HepG2 (cell line): ENCODE measurements at regions not wholly inside any gene's neighbourhood (a gene's known extent, or its start where the extent isn't known, plus 50 kb on each side); places are given as distances from the start of the nearest gene placed in this dataset.

ENCODE experiments used
- ATAC-seq: fragments of 200-7000 bp; cut with Tn5 transposase; 3 replicates; pipeline ENCODE4 v1.9.1; 2020; ENCODE audit warnings: mild to moderate bottlenecking, moderate library complexity
- BruUV-seq: library from RNA; stranded (reverse); fragments of 400-500 nt; replicated peaks from 2 replicates; lab custom pipeline; 2021; lab: Mats Ljungman, UMichigan
- CTCF ChIA-PET: fragments of 300-600 bp; formaldehyde crosslinking; extraction: SDS; loops from one replicate; lab custom pipeline; 2021; ENCODE audit warnings: low total read pairs, inconsistent platforms, low intra/inter-chr PET ratio; lab: Yijun Ruan, JAX
- POLR2A ChIA-PET: fragments of 350-600 bp; sonication (Branson Sonifier 250); formaldehyde crosslinking; loops from one replicate; lab custom pipeline; 2020; ENCODE audit warnings: antibody characterized with exemption, inconsistent platforms; lab: Yijun Ruan, JAX
- DNase-seq: peaks from one replicate; pipeline ENCODE4 v3.0.0-alpha.2; 2015; ENCODE audit warnings: low spot score
- FAIRE-seq: peaks from 3 replicates; lab custom pipeline; 2011; peaks lifted over from hg19 to GRCh38; lab: Jason Lieb, UNC
- H2AFZ ChIP-seq: one replicate; pipeline ENCODE4 v1.6.1; 2011; ENCODE audit warnings: low read length, inconsistent platforms
- H3K27ac ChIP-seq: fragments of 300-600 bp; 3 replicates; pipeline ENCODE4 v1.8.0; 2011; ENCODE audit warnings: mixed run types, mild to moderate bottlenecking, mixed read lengths, low read length, inconsistent platforms; ENCODE audit not compliant: insufficient read depth; ENCODE audit errors: extremely low read length
- H3K27me3 ChIP-seq, 2 experiments: fragments of 200-600 bp in 1 of 2; 2 replicates in 1 of 2; 3 replicates in 1 of 2; pipeline versions ENCODE4 v1.6.0 to v1.8.0; 2011; ENCODE audit warnings: low read length in 2 of 2, mild to moderate bottlenecking in 2 of 2, moderate library complexity in 2 of 2, inconsistent platforms in 1 of 2; ENCODE audit not compliant: insufficient read depth in 2 of 2, control insufficient read depth in 1 of 2
- H3K36me3 ChIP-seq, 2 experiments: fragments of 200-600 bp in 1 of 2; replicated peaks in 1 of 2; 2 replicates in 1 of 2; 3 replicates in 1 of 2; pipeline versions ENCODE4 v1.5.1 to v1.8.0; 2011; ENCODE audit warnings: low read length in 2 of 2, inconsistent platforms in 1 of 2; ENCODE audit not compliant: insufficient read depth in 2 of 2, control insufficient read depth in 1 of 2
- H3K4me1 ChIP-seq: 2 replicates; pipeline ENCODE4 v1.5.1; 2012; ENCODE audit warnings: low read length, inconsistent platforms; ENCODE audit not compliant: insufficient read depth
- H3K4me2 ChIP-seq: 2 replicates; pipeline ENCODE4 v1.6.0; 2011; ENCODE audit warnings: low read depth, low read length, inconsistent platforms
- H3K4me3 ChIP-seq, 3 experiments: fragments of 200-600 bp in 1 of 3; sonication (generic), shearing (Covaris generic) in 1 of 3; replicated peaks in 1 of 3; 2 replicates each; pipeline ENCODE4 v1.5.1; 2011 to 2016; ENCODE audit warnings: low read length in 3 of 3, inconsistent platforms in 2 of 3, low read depth in 2 of 3, mild to moderate bottlenecking in 2 of 3, control low read depth in 1 of 3, mixed read lengths in 1 of 3; ENCODE audit not compliant: insufficient read depth in 1 of 3
- H3K79me2 ChIP-seq: one replicate; pipeline ENCODE4 v1.6.1; 2011; ENCODE audit warnings: low read length, inconsistent platforms; ENCODE audit not compliant: insufficient read depth
- H3K9ac ChIP-seq: 2 replicates; pipeline ENCODE4 v1.6.0; 2011; ENCODE audit warnings: mild to moderate bottlenecking, low read depth, low read length, inconsistent platforms; ENCODE audit not compliant: insufficient read depth
- H3K9me3 ChIP-seq: 2 replicates; pipeline ENCODE4 v1.5.1; 2012; ENCODE audit warnings: mild to moderate bottlenecking, low read length
- H4K20me1 ChIP-seq: 2 replicates; pipeline ENCODE4 v1.6.0; 2011; ENCODE audit warnings: inconsistent platforms, mild to moderate bottlenecking, low read length, moderate library complexity; ENCODE audit not compliant: insufficient read depth
- CHD4 ChIP-seq: fragments of 200-600 bp; sonication (generic); IDR thresholded peaks from 2 replicates; pipeline ENCODE4 v1.7.0; 2017; ENCODE audit warnings: mild to moderate bottlenecking, low read length, borderline replicate concordance
- FOXA3 ChIP-seq: IDR thresholded peaks from 2 replicates; pipeline ENCODE4 v1.6.1; 2016; ENCODE audit warnings: missing genetic modification reagents, missing compliant biosample characterization
- GATAD1 ChIP-seq: IDR thresholded peaks from 2 replicates; pipeline ENCODE4 v1.6.1; 2016; ENCODE audit warnings: missing genetic modification reagents, missing compliant biosample characterization
- KLF16 ChIP-seq, 2 experiments: sonication (generic) in 1 of 2; formaldehyde crosslinking in 1 of 2; IDR thresholded peaks; 2 replicates each; pipeline versions ENCODE4 v1.6.1 to v1.8.0; 2016 to 2023; ENCODE audit warnings: missing genetic modification reagents in 2 of 2, missing compliant biosample characterization in 1 of 2
- MTF2 ChIP-seq: sonication (generic); formaldehyde crosslinking; IDR thresholded peaks from 2 replicates; pipeline ENCODE4 v1.5.0; 2020; ENCODE audit warnings: missing genetic modification reagents, borderline replicate concordance
- NFE2 ChIP-seq: sonication (generic); formaldehyde crosslinking; IDR thresholded peaks from 2 replicates; pipeline ENCODE4 v1.4.0; 2020; ENCODE audit warnings: missing genetic modification reagents
- RFX3 ChIP-seq: IDR thresholded peaks from 2 replicates; pipeline ENCODE4 v1.6.1; 2016; ENCODE audit warnings: missing biosample characterization, missing genetic modification reagents
- ZSCAN21 ChIP-seq: sonication (generic); formaldehyde crosslinking; IDR thresholded peaks from 2 replicates; pipeline ENCODE4 v1.8.0; 2022; ENCODE audit warnings: mild to moderate bottlenecking, missing genetic modification reagents, moderate library complexity, borderline replicate concordance
- in situ Hi-C: cut with HindIII; loops from 2 replicates; pipeline ENCODE4 v1.10.0; 2017; ENCODE audit warnings: low pct_unique_long_range_greater_than_20kb; ENCODE audit not compliant: extremely low pct_ligation_motif_present
- intact Hi-C: fragments of 100-400 bp; cut with micrococcal nuclease; formaldehyde crosslinking; loops from one replicate; pipeline ENCODE4 v1.10.0; 2022; ENCODE audit not compliant: unreplicated experiment
- TF ChIP-seq, protein P1 (sequence below): sonication (generic); formaldehyde crosslinking; IDR thresholded peaks from 2 replicates; pipeline ENCODE4 v1.4.0; 2020; ENCODE audit warnings: missing genetic modification reagents
- TF ChIP-seq, protein P2 (sequence below): sonication (generic); formaldehyde crosslinking; IDR thresholded peaks from 2 replicates; pipeline ENCODE4 v1.4.0; 2020; ENCODE audit warnings: mild to moderate bottlenecking, missing genetic modification reagents, borderline replicate concordance
- TF ChIP-seq, protein P3 (sequence below): sonication (generic); formaldehyde crosslinking; conservative IDR thresholded peaks from 2 replicates; pipeline ENCODE4 v1.4.0; 2020; ENCODE audit warnings: missing genetic modification reagents

DNA sequence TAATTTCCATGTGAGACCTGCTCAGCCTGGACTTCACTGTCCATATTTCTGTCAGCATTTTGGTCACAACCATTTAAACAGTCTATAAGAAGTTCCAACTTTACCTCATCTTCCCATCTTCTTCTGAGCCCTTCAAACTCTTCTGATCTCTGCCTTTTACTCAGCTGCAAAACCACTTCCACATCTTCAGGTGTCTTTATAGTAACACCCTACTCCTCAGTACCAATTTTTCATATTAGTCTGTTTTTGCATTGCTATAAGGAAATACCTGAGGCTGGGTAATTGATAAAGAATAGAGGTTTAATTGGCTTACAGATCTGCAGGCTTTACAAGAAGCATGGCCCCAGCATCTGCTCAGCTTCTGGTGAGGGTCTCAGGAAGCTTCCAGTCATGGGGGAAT lies 1648.9 kb upstream of the SLC10A2 start:
- ChIA-PET POLR2A (no interaction called here), CTCF (no interaction called here)
- FAIRE-seq (no peak), ATAC-seq (no peak), DNase-seq (no peak)
- Histone ChIP-seq H3K9me3 (peaks cover 71% of the 10 kb centered on the region), H3K27ac (no peak overlapping the region), H3K4me2 (no peak overlapping the region), H4K20me1 (no peaks in the 10 kb centered on the region), H2AFZ (no peak overlapping the region), H3K9ac (no peak overlapping the region), H3K79me2 (no peaks in the 10 kb centered on the region), H3K36me3 (no peaks in the 10 kb centered on the region), H3K4me1 (no peaks in the 10 kb centered on the region), H3K4me3 (no peak overlapping the region), H3K27me3 (no peaks in the 10 kb centered on the region)
- intact Hi-C loops (no loop called here), in situ Hi-C loops (no loop called here)
- TF ChIP-seq, protein P1, sequence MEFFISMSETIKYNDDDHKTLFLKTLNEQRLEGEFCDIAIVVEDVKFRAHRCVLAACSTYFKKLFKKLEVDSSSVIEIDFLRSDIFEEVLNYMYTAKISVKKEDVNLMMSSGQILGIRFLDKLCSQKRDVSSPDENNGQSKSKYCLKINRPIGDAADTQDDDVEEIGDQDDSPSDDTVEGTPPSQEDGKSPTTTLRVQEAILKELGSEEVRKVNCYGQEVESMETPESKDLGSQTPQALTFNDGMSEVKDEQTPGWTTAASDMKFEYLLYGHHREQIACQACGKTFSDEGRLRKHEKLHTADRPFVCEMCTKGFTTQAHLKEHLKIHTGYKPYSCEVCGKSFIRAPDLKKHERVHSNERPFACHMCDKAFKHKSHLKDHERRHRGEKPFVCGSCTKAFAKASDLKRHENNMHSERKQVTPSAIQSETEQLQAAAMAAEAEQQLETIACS = no peak
- TF ChIP-seq GATAD1 (CRISPR knock-in tag) (no peak), KLF16 (CRISPR knock-in tag; IDR thresholded peaks at IDR 0.05) (no peak), RFX3 (CRISPR knock-in tag) (no peak), ZSCAN21 (CRISPR knock-in tag) (no peak), FOXA3 (no peak), NFE2 (CRISPR knock-in tag) (no peak), MTF2 (CRISPR knock-in tag) (no peak), CHD4 (no peak)
- TF ChIP-seq, protein P2, sequence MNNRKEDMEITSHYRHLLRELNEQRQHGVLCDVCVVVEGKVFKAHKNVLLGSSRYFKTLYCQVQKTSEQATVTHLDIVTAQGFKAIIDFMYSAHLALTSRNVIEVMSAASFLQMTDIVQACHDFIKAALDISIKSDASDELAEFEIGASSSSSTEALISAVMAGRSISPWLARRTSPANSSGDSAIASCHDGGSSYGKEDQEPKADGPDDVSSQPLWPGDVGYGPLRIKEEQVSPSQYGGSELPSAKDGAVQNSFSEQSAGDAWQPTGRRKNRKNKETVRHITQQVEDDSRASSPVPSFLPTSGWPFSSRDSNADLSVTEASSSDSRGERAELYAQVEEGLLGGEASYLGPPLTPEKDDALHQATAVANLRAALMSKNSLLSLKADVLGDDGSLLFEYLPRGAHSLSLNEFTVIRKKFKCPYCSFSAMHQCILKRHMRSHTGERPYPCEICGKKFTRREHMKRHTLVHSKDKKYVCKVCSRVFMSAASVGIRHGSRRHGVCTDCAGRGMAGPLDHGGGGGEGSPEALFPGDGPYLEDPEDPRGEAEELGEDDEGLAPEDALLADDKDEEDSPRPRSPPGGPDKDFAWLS (CRISPR knock-in tag) = no peak
- TF ChIP-seq, protein P3, sequence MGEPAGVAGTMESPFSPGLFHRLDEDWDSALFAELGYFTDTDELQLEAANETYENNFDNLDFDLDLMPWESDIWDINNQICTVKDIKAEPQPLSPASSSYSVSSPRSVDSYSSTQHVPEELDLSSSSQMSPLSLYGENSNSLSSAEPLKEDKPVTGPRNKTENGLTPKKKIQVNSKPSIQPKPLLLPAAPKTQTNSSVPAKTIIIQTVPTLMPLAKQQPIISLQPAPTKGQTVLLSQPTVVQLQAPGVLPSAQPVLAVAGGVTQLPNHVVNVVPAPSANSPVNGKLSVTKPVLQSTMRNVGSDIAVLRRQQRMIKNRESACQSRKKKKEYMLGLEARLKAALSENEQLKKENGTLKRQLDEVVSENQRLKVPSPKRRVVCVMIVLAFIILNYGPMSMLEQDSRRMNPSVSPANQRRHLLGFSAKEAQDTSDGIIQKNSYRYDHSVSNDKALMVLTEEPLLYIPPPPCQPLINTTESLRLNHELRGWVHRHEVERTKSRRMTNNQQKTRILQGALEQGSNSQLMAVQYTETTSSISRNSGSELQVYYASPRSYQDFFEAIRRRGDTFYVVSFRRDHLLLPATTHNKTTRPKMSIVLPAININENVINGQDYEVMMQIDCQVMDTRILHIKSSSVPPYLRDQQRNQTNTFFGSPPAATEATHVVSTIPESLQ (CRISPR knock-in tag) = no peak
- BruUV-seq = no TSS peak
